ENCODE measurements at regions not wholly inside any gene's neighbourhood (a gene's known extent, or its start where the extent isn't known, plus 50 kb on each side); places are given as distances from the start of the nearest gene placed in this dataset.

DNA sequence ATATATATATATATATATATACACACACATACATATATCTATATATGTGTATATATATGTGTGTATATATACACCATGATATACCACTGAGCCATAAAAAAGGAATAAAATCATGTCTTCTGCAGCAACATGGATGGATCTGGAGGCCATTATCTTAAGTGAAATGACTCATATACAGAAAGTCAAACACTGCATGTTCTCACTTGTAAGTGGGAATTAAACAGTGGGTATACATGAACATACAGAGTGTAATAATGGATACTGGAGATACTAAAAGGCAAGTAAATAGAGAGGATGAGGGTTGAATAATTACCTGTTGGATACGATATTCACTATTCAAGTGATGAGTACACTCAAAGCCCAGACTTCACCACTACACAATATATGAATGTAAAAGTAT lies 332.6 kb downstream of the SLITRK1 start:
- TF ChIP-seq POLR2A (IDR thresholded peaks at IDR 0.05) = no peak
- TF ChIP-seq, protein P1, sequence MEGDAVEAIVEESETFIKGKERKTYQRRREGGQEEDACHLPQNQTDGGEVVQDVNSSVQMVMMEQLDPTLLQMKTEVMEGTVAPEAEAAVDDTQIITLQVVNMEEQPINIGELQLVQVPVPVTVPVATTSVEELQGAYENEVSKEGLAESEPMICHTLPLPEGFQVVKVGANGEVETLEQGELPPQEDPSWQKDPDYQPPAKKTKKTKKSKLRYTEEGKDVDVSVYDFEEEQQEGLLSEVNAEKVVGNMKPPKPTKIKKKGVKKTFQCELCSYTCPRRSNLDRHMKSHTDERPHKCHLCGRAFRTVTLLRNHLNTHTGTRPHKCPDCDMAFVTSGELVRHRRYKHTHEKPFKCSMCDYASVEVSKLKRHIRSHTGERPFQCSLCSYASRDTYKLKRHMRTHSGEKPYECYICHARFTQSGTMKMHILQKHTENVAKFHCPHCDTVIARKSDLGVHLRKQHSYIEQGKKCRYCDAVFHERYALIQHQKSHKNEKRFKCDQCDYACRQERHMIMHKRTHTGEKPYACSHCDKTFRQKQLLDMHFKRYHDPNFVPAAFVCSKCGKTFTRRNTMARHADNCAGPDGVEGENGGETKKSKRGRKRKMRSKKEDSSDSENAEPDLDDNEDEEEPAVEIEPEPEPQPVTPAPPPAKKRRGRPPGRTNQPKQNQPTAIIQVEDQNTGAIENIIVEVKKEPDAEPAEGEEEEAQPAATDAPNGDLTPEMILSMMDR (IDR thresholded peaks at IDR 0.05) = no peak
